Kidney (tissue), 10 donors: ENCODE measurements at regions not wholly inside any gene's neighbourhood (a gene's known extent, or its start where the extent isn't known, plus 50 kb on each side); places are given as distances from the start of the nearest gene placed in this dataset.
"Not testable (repeated sequence)": the region's sequence is repeated elsewhere in the genome, so short reads cannot be mapped to it uniquely, and the experiment has no call there.

ENCODE experiments used
- DNase-seq, 5 donors: peaks; one replicate each; pipeline ENCODE4 v3.0.0-alpha.2; 2013 to 2020
- FAIRE-seq: peaks from 2 replicates; lab custom pipeline; 2012; peaks lifted over from hg19 to GRCh38; lab: Jason Lieb, UNC
- H3K27ac ChIP-seq, 2 donors: one replicate each; pipeline ENCODE4 v1.7.0; 2013; ENCODE audit warnings: low read depth in 2 of 2, low read length in 2 of 2, inconsistent platforms in 1 of 2
- H3K27me3 ChIP-seq: one replicate; pipeline ENCODE4 v1.7.1; 2013; ENCODE audit warnings: low read length, inconsistent platforms; ENCODE audit not compliant: control insufficient read depth, insufficient read depth
- H3K36me3 ChIP-seq, 3 donors: one replicate each; pipeline versions ENCODE4 v1.7.0 to v1.7.1; 2013; ENCODE audit warnings: low read length in 3 of 3, control low read depth in 1 of 3, inconsistent platforms in 1 of 3; ENCODE audit not compliant: insufficient read depth in 3 of 3, control insufficient read depth in 2 of 3
- H3K4me1 ChIP-seq, 3 donors: one replicate each; pipeline versions ENCODE4 v1.7.0 to v1.7.1; 2013; ENCODE audit warnings: low read length in 3 of 3, inconsistent platforms in 1 of 3, low read depth in 1 of 3; ENCODE audit not compliant: control insufficient read depth in 2 of 3, insufficient read depth in 2 of 3
- H3K4me3 ChIP-seq, 3 donors: one replicate each; pipeline versions ENCODE4 v1.7.0 to v1.8.1; 2013; ENCODE audit warnings: low read length in 3 of 3, control low read depth in 1 of 3, inconsistent platforms in 1 of 3
- H3K9ac ChIP-seq, 3 donors: one replicate each; pipeline versions ENCODE4 v1.7.0 to v1.7.1; 2013; ENCODE audit warnings: low read length in 3 of 3, control low read depth in 1 of 3, inconsistent platforms in 1 of 3
- H3K9me3 ChIP-seq, 3 donors: one replicate each; pipeline versions ENCODE4 v1.7.0 to v1.7.1; 2013; ENCODE audit warnings: low read length in 3 of 3, control low read depth in 1 of 3, inconsistent platforms in 1 of 3; ENCODE audit not compliant: control insufficient read depth in 2 of 3, insufficient read depth in 1 of 3
- intact Hi-C: fragments of 100-400 bp; cut with DNase I; formaldehyde crosslinking; loops from one replicate; pipeline ENCODE4 v1.11.1; 2022
- donor health status: control.
- donor health status: control.
- donor health status: DM: yes; HTN: yes; CAD: no.
- donor health status: Normal renal cell carcinoma (clear cell type).

DNA sequence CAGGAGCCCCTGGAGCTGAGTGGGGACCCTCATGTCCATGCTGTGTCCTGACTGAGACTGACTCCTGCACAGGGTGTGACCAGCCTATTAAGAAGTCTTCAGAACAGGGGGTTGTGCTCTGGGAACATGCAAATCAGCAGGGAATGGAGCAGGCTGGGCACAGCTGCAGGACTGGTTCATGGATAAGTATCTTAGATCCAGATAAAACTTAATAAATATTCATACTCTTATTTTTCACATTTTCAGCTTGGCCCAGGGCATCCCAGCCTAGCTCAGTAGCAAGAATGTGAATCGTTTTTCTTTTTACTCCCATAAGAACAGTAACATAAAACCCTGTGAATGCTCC, 479.7 kb downstream of the RPIA start:
- H3K9ac ChIP-seq, intact Hi-C loops, DNase-seq, H3K27ac ChIP-seq, H3K4me1 ChIP-seq, H3K36me3 ChIP-seq, H3K4me3 ChIP-seq, FAIRE-seq, H3K9me3 ChIP-seq, H3K27me3 ChIP-seq: not testable (repeated sequence)

DNA sequence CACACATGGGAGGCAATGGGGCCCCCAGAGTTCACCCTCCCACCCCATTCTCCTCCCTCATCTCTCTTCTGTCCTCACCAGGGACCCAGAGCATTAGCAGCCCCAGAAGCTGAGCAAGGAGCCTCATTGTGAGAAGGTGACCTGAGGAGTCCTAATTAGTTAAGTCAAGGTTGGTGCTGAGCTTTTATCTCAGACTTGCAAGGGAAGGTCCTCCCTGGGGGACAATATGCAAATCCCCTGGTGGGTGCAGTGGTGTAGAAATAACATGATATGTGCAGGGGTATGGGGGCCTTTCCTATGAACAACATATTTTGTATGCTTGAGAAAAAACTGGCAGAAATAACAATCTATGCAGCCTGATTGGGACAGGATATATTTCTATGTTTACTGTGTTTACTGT, 485.5 kb downstream of the RPIA start:
- DNase-seq, H3K27ac ChIP-seq, H3K27me3 ChIP-seq, H3K36me3 ChIP-seq, FAIRE-seq, H3K4me1 ChIP-seq, H3K4me3 ChIP-seq, H3K9ac ChIP-seq, intact Hi-C loops, H3K9me3 ChIP-seq: not testable (repeated sequence)

DNA sequence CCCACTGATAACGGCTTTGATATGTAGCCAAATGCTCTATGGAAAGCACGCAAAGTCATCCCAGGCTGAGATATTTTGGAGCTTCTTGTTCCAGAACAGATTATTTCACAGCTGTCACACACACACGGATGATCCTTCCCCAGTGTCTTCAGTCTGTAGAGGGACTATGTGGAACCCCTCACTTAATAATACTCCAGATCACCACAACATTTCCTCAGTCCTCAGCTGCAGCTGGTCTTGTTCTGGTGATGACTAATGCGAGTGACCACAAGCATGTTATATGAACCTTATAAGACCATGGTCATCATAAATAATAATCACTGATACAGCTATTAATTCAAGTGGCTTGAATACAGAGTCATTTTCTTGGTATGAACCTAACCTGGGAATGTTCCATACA, 490.7 kb downstream of the RPIA start:
- H3K27ac ChIP-seq, DNase-seq, H3K9me3 ChIP-seq, H3K36me3 ChIP-seq, FAIRE-seq, H3K4me1 ChIP-seq, intact Hi-C loops, H3K4me3 ChIP-seq, H3K9ac ChIP-seq, H3K27me3 ChIP-seq: not testable (repeated sequence)

DNA sequence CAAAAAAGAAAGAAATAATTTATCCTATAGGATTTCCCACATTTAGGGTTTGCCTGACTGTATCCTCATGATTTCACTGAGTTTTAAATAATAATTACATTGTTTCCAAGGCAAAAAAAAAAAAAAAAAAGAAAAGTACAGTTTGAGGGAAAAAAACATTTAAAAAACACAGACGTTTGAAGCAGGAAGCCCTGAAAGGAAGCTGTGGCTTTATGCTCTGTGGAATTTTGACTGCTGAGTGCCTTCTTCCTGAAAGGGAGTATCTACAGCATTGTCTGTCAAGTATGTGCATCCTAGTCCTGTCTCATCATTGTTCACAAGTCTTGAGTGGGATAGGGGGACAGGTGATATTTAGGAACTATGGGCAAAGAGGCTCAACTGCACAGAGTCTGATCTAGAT, 493.3 kb downstream of the RPIA start:
- H3K4me1 ChIP-seq, DNase-seq, H3K27me3 ChIP-seq, H3K4me3 ChIP-seq, H3K27ac ChIP-seq, FAIRE-seq, H3K9me3 ChIP-seq, intact Hi-C loops, H3K9ac ChIP-seq, H3K36me3 ChIP-seq: not testable (repeated sequence)

DNA sequence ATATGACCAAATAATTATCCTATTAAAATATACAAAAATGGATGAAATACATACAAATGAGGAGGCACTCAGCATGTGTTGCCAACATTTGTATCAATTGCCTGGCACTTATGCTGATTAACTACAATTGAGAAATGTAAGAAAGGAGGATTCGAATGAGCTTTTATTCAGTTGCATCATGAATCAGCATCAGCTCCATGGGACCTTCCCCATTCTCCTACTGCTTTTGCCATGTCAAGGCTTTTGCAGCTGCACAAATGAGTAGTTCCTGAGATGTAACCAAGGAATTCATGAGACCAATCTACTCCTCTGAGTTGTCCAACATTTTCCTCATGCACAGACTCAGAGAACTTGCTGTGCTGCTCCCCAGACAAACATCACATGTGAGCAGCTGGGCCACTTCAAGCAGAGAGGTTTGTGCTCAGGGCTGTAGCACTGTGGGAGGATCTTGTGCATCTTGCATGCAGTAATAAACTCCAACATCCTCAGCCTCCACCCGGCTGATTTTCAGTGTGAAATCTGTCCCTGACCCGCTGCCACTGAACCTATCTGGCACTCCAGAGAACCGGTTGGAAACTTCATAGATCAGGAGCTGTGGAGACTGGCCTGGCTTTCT, 504.3 kb downstream of the RPIA start:
- intact Hi-C loops, result not testable (repeated sequence)

DNA sequence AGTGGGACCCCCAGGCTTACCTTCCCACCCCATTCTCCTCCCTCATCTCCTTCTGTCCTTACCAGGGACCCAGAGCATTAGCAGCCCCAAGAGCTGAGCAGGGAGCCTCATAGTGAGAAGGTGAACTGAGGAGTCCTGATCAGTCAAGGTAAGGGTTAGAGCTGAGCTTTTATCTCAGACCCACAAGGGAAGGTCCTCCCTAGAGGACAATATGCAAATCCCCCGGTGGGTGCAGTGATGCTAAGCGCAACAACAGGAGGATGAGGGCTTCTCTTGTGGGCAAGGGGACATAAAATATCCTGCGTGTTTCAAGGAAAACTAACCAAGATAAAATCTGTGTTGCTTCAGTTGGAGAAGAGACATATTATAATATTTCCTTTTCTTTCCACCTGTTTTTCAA, 505.2 kb downstream of the RPIA start:
- H3K27me3 ChIP-seq, H3K9ac ChIP-seq, intact Hi-C loops, H3K27ac ChIP-seq, DNase-seq, H3K36me3 ChIP-seq, FAIRE-seq, H3K4me3 ChIP-seq, H3K4me1 ChIP-seq, H3K9me3 ChIP-seq: not testable (repeated sequence)

More for the DNA sequence above, 504.3 kb downstream of the RPIA start:
- H3K9ac ChIP-seq, H3K36me3 ChIP-seq, H3K27me3 ChIP-seq, H3K4me1 ChIP-seq, H3K4me3 ChIP-seq, FAIRE-seq, H3K27ac ChIP-seq, DNase-seq, H3K9me3 ChIP-seq: not testable (repeated sequence)

DNA sequence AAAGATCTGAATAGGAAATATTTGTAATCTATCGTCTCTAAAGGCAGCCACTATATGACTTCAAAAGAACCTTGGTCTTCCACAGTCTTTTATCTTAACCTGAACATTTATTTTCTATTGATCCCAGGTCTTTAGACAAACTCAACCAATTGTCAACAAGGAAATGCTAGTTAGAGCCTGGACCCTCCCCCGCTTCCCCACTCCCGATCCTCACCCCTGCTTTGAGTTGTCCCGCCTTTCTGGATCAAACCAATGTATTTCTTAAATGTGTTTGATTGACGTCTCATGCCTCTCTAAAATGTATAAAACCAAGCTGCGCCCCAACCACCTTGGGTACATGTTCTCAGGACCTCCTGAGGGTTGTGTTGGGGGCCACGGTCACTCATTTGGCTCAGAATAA, 506.6 kb downstream of the RPIA start:
- H3K27me3 ChIP-seq, H3K27ac ChIP-seq, H3K4me3 ChIP-seq, H3K9me3 ChIP-seq, FAIRE-seq, intact Hi-C loops, H3K4me1 ChIP-seq, H3K9ac ChIP-seq, H3K36me3 ChIP-seq, DNase-seq: not testable (repeated sequence)

DNA sequence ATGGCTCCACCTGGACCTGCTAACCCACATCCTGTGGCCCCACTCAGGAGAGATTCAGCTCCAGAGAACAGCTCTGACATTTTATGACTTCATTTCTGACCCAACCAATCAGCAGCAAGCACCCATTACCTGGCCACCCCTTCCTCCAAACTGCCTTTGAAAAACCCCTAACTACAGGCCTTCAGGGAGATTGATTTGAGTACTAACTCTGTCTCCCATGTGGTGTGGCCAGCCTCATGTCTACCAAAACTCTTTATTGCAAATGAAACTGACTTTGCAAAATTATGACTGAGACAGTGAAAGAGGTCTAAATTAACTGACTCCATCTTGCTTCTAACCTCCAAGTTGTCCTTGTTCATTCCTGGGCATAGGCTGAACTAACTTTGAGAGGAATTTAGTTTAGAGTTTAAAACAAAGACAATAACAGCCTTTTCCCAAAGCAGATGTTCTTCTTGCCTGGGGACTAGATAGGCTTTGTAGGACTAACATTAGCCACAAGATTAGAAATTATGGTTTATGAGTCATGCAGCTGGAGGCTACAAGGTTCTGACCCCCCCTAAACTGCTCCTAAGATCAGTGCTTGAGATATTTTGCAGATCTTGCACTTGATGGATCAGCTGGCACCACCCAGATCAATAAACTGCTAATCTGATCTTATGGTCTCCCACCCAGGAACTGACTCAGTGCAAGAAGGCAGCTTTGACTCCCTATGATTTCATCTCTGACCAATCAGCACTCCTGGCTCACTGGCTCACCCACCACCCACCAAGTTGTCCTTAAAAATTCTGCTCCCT, 508.2 kb downstream of the RPIA start:
- H3K9me3 ChIP-seq, H3K27ac ChIP-seq, H3K9ac ChIP-seq, H3K4me3 ChIP-seq, H3K36me3 ChIP-seq, H3K4me1 ChIP-seq, FAIRE-seq, intact Hi-C loops, DNase-seq, H3K27me3 ChIP-seq: not testable (repeated sequence)
